Activated T-helper 17 cell treated with anti-CD3 and anti-CD28 coated beads, Interleukin-2, amount 50 U/mL, for 72 hours (primary cell): ENCODE measurements at regions not wholly inside any gene's neighbourhood (a gene's known extent, or its start where the extent isn't known, plus 50 kb on each side); places are given as distances from the start of the nearest gene placed in this dataset.
"Not testable (repeated sequence)": the region's sequence is repeated elsewhere in the genome, so short reads cannot be mapped to it uniquely, and the experiment has no call there.

ENCODE experiments used
- ATAC-seq: fragments of 150-1000 bp; cut with Tn5 transposase; replicated peaks from 2 replicates; pipeline ENCODE4 v1.10.0; 2021; ENCODE audit warnings: mild to moderate bottlenecking, moderate library complexity
- H3K27ac Mint-ChIP-seq: one replicate; pipeline ENCODE4 v1.8.0; 2022; ENCODE audit warnings: mixed read lengths
- H3K27me3 Mint-ChIP-seq: one replicate; pipeline ENCODE4 v1.8.0; 2022; ENCODE audit warnings: mixed read lengths
- H3K36me3 Mint-ChIP-seq: one replicate; pipeline ENCODE4 v1.8.0; 2022; ENCODE audit warnings: low read depth, mild to moderate bottlenecking, mixed read lengths
- H3K4me1 Mint-ChIP-seq: one replicate; pipeline ENCODE4 v1.8.0; 2022; ENCODE audit warnings: mixed read lengths
- H3K4me3 Mint-ChIP-seq: one replicate; pipeline ENCODE4 v1.8.0; 2022; ENCODE audit warnings: mild to moderate bottlenecking, mixed read lengths
- H3K9me3 Mint-ChIP-seq: one replicate; pipeline ENCODE4 v1.8.0; 2022; ENCODE audit warnings: mixed read lengths

- Mint-ChIP-seq H3K27ac (no peak overlapping the region), H3K27me3 (no peaks in the 10 kb centered on the region), H3K9me3 (no peaks in the 10 kb centered on the region), H3K4me1 (no peaks in the 10 kb centered on the region), H3K36me3 (no peaks in the 10 kb centered on the region), H3K4me3 (peak overlapping the region; percentile 67)
- peak; percentile 60 for ATAC-seq
These were observed 229.1 kb upstream of the OR4E1 start for GRCh38 chr14:21902561-21903181.

GRCh38 chr14:21894898-21895194 lies 221.2 kb upstream of the OR4E1 start:
- not testable (repeated sequence) for H3K36me3 Mint-ChIP-seq, H3K9me3 Mint-ChIP-seq, H3K4me1 Mint-ChIP-seq, H3K27me3 Mint-ChIP-seq
- ATAC-seq, result peak; percentile 71
- H3K27ac Mint-ChIP-seq, result peak overlapping the region; percentile 49
- peak overlapping the region; percentile 81 for H3K4me3 Mint-ChIP-seq

DNA sequence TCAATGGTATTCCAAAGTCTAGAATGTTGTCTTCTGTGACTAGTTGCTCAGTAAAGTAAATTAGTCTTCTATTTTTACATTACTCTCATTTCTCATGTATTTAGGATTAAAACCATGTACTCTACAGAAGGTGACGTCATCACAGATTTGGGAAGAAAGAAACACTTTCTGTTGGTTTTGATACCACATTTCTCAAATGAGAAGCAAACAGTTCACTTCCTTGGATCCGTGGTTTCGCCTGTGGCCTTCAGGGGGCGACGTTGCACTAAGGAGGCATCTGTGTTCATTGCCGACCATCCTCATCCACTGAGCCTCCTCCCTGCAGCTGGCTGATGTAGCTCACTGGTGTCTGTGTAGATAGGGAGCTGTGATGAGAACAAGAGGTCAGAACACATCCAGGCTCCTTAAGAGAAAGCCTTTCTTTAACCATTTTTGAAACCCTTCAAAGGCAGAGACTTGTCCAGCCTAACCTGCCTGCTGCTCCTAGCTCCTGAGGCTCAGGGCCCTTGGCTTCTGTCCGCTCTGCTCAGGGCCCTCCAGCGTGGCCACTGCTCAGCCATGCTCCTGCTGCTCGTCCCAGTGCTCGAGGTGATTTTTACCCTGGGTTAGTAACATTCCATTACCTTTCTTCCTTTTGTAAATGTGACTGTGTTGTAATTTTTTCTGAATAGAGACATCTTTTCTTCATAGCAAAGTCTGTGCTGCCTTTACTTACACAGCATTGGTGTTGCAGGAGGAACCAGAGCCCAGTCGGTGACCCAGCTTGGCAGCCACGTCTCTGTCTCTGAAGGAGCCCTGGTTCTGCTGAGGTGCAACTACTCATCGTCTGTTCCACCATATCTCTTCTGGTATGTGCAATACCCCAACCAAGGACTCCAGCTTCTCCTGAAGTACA lies 220.6 kb upstream of the OR4E1 start:
- ATAC-seq, result peak; percentile 74
- Mint-ChIP-seq H3K27me3 (no peaks in the 10 kb centered on the region), H3K4me1 (peaks cover 8% of the 10 kb centered on the region), H3K27ac (peak overlapping the region; percentile 49), H3K36me3 (no peaks in the 10 kb centered on the region), H3K4me3 (peak overlapping the region; percentile 81), H3K9me3 (no peaks in the 10 kb centered on the region)

DNA sequence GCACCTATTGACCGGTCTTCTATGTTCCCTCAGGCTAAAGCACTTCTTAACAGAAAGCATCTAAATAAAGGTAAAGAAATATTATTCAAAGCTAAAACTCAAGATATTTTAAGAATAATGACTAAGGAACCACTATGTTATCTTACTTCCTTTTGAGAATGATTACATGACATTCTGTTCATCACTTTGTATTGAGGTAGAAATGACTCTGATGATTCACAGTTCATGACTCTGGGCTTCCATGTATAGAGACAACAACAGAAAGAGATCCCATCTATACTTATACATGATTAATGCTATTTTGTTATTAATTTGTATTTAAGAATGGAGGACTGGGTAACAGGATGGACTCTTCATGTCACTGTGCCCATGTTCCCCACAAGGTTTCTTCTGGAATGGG lies 218.3 kb upstream of the OR4E1 start:
- ATAC-seq, result peak; percentile 74
- Mint-ChIP-seq H3K9me3 (no peaks in the 10 kb centered on the region), H3K4me3 (no peak overlapping the region), H3K27me3 (no peaks in the 10 kb centered on the region), H3K4me1 (peaks cover 15% of the 10 kb centered on the region), H3K36me3 (no peaks in the 10 kb centered on the region), H3K27ac (no peak overlapping the region)

- H3K4me3 Mint-ChIP-seq, result no peak overlapping the region
- no peak for ATAC-seq
- H3K36me3 Mint-ChIP-seq, result no peaks in the 10 kb centered on the region
- H3K9me3 Mint-ChIP-seq, result peaks cover 5% of the 10 kb centered on the region
- peaks cover 12% of the 10 kb centered on the region for H3K4me1 Mint-ChIP-seq
- no peaks in the 10 kb centered on the region for H3K27me3 Mint-ChIP-seq
- peak overlapping the region; percentile 16 for H3K27ac Mint-ChIP-seq
These were observed 211.4 kb upstream of the OR4E1 start for GRCh38 chr14:21884995-21885394.

DNA sequence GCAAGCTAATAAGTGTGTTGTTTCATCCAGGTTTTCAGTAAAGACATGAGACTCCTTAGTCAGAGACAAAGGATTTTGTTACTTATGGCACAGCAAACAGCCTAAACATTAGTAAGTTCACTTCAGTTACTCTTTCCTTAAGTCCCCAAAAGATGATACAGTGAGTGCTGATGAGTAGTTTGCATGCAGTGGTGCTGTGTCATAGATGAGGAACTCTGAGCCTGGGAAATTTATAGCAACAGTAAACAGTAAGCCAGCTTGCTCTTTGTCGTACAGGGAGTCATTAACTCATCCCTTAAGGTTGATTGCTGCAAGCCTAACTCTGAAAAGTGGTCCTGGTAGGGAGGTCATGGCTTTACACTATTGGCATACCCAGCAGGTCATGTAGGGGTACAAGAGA lies 208.6 kb upstream of the OR4E1 start:
- H3K9me3 Mint-ChIP-seq, result peaks cover 5% of the 10 kb centered on the region
- H3K4me1 Mint-ChIP-seq, result peaks cover 5% of the 10 kb centered on the region
- H3K36me3 Mint-ChIP-seq, result no peaks in the 10 kb centered on the region
- ATAC-seq, result peak; percentile 48
- H3K27me3 Mint-ChIP-seq, result no peaks in the 10 kb centered on the region
- H3K27ac Mint-ChIP-seq, result no peak overlapping the region
- H3K4me3 Mint-ChIP-seq, result peak overlapping the region; percentile 33

- peaks cover 5% of the 10 kb centered on the region for H3K9me3 Mint-ChIP-seq
- no peaks in the 10 kb centered on the region for H3K27me3 Mint-ChIP-seq
- peak; percentile 82 for ATAC-seq
- H3K4me1 Mint-ChIP-seq, result peaks cover 5% of the 10 kb centered on the region
- H3K4me3 Mint-ChIP-seq, result peak overlapping the region; percentile 67
- H3K36me3 Mint-ChIP-seq, result no peaks in the 10 kb centered on the region
- no peak overlapping the region for H3K27ac Mint-ChIP-seq
These were observed 207.3 kb upstream of the OR4E1 start for GRCh38 chr14:21880918-21881317.

GRCh38 chr14:21875791-21876190 lies 202.2 kb upstream of the OR4E1 start:
- ATAC-seq, result no peak
- Mint-ChIP-seq H3K27me3 (no peaks in the 10 kb centered on the region), H3K4me1 (peaks cover 7% of the 10 kb centered on the region), H3K4me3 (no peak overlapping the region), H3K36me3 (no peaks in the 10 kb centered on the region), H3K9me3 (no peaks in the 10 kb centered on the region), H3K27ac (no peak overlapping the region)

GRCh38 chr14:21874946-21875345 lies 201.3 kb upstream of the OR4E1 start:
- peak; percentile 55 for ATAC-seq
- Mint-ChIP-seq H3K27ac (no peak overlapping the region), H3K4me3 (peak overlapping the region; percentile 40), H3K9me3 (no peaks in the 10 kb centered on the region), H3K27me3 (no peaks in the 10 kb centered on the region), H3K36me3 (no peaks in the 10 kb centered on the region), H3K4me1 (peaks cover 5% of the 10 kb centered on the region)

DNA sequence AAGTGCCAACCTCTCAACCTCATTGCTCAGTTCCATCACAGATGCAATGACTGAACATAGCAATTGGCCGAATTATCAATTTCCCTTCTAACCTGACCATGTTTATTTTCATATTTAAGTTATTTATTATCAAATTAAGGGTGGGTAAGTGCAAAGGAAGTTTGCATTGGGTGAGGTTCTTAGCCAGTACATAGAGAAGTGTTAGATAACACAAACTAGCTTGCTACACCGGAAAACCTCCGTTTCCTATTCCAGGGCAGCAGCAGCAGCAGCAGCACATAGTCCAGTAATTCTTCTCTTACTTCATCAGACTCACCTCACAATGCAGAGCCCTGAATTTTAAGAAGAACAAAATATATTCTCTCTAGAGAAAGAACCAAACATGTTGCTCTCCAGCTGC lies 200.5 kb upstream of the OR4E1 start:
- H3K4me1 Mint-ChIP-seq, result peaks cover 5% of the 10 kb centered on the region
- no peaks in the 10 kb centered on the region for H3K27me3 Mint-ChIP-seq
- peaks cover under 1% of the 10 kb centered on the region for H3K36me3 Mint-ChIP-seq
- ATAC-seq, result peak; percentile 38
- peak overlapping the region; percentile 7 for H3K27ac Mint-ChIP-seq
- H3K4me3 Mint-ChIP-seq, result peak overlapping the region; percentile 40
- no peaks in the 10 kb centered on the region for H3K9me3 Mint-ChIP-seq

DNA sequence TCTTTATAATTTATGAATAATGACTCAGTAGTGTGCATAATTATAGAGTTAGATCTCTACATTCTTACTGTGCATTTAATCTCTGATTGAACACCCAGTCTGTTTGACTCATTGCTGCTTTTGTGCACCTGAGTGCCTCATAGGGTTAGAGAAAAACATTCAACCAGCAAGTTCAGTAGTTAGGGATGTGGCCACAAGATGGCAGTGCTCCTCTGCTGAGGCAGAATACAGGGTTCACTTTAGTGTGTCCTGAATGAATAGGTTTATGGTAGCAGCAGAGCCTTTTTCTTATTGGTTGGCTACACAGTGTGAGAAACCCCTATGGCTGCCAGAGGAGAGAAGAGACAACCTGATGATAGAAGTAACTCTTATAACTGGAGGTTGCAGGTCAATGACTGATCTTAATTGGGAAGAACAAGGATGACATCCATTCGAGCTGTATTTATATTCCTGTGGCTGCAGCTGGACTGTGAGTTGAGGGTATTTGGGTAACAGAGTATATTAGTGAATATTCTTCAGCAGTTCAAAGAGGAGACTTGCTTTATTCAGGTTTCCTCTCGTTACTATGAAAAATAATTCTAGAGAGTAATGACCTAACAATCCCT lies 194.9 kb upstream of the OR4E1 start:
- H3K4me3 Mint-ChIP-seq, result peak overlapping the region; percentile 73
- peaks cover 29% of the 10 kb centered on the region for H3K36me3 Mint-ChIP-seq
- no peaks in the 10 kb centered on the region for H3K27me3 Mint-ChIP-seq
- H3K4me1 Mint-ChIP-seq, result peaks cover 5% of the 10 kb centered on the region
- H3K27ac Mint-ChIP-seq, result peak overlapping the region; percentile 52
- H3K9me3 Mint-ChIP-seq, result no peaks in the 10 kb centered on the region
- peak; percentile 92 for ATAC-seq

- H3K27ac Mint-ChIP-seq, result no peak overlapping the region
- H3K4me1 Mint-ChIP-seq, result peaks cover 5% of the 10 kb centered on the region
- peak; percentile 33 for ATAC-seq
- H3K4me3 Mint-ChIP-seq, result peak overlapping the region; percentile 73
- H3K9me3 Mint-ChIP-seq, result no peaks in the 10 kb centered on the region
- H3K27me3 Mint-ChIP-seq, result no peaks in the 10 kb centered on the region
- H3K36me3 Mint-ChIP-seq, result peaks cover 38% of the 10 kb centered on the region
These were observed 193.9 kb upstream of the OR4E1 start for GRCh38 chr14:21867541-21867940.

GRCh38 chr14:21866479-21866878 lies 192.9 kb upstream of the OR4E1 start:
- Mint-ChIP-seq H3K27ac (peak overlapping the region; percentile 33), H3K36me3 (peaks cover 38% of the 10 kb centered on the region)

GRCh38 chr14:21863289-21863688 lies 189.7 kb upstream of the OR4E1 start:
- H3K27ac Mint-ChIP-seq, result peak overlapping the region; percentile 26
- ATAC-seq, result no peak
- H3K36me3 Mint-ChIP-seq, result peaks cover 39% of the 10 kb centered on the region
- H3K4me3 Mint-ChIP-seq, result peak overlapping the region; percentile 65
- peaks cover 7% of the 10 kb centered on the region for H3K27me3 Mint-ChIP-seq
- peaks cover 2% of the 10 kb centered on the region for H3K4me1 Mint-ChIP-seq
- H3K9me3 Mint-ChIP-seq, result no peaks in the 10 kb centered on the region

More at GRCh38 chr14:21866479-21866878, 192.9 kb upstream of the OR4E1 start:
- ATAC-seq, result no peak
- Mint-ChIP-seq H3K27me3 (no peaks in the 10 kb centered on the region), H3K4me1 (peaks cover 5% of the 10 kb centered on the region), H3K4me3 (peak overlapping the region; percentile 54), H3K9me3 (no peaks in the 10 kb centered on the region)

DNA sequence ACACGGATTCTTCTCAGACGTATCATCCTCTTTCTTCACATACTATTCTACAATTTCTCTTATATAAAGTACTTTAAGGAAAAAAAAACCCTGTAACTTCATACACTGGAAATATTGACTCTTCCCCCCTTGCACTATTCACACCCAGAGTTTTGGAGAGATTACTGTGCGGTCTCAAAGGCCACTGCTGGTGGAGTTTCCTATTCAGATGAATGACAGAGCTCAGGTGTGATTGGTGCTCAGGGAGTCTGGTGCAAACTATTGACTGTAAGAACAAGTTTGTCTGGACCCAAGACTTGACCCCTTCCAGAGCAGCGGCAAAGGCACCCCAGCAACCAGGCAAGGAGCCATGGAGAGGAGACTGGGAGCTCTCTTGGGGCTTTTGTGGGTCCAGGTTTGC lies 187.5 kb upstream of the OR4E1 start:
- H3K9me3 Mint-ChIP-seq, result no peaks in the 10 kb centered on the region
- H3K4me1 Mint-ChIP-seq, result no peaks in the 10 kb centered on the region
- H3K36me3 Mint-ChIP-seq, result peaks cover 38% of the 10 kb centered on the region
- H3K27ac Mint-ChIP-seq, result no peak overlapping the region
- peak; percentile 71 for ATAC-seq
- peaks cover 7% of the 10 kb centered on the region for H3K27me3 Mint-ChIP-seq
- H3K4me3 Mint-ChIP-seq, result peak overlapping the region; percentile 65
